SW 1271 (cell line): ENCODE measurements at regions not wholly inside any gene's neighbourhood (a gene's known extent, or its start where the extent isn't known, plus 50 kb on each side); places are given as distances from the start of the nearest gene placed in this dataset.
"Not testable (repeated sequence)": the region's sequence is repeated elsewhere in the genome, so short reads cannot be mapped to it uniquely, and the experiment has no call there.

Experiments
- DNase-seq, 2 experiments: peaks; one replicate each; lab custom pipeline; 2025; lab: John Stamatoyannopoulos, UW

GRCh38 chr6:28623242-28623641, 97.6 kb downstream of the GPX5 start:
- DNase-seq, result not testable (repeated sequence)

GRCh38 chr6:28626386-28626785, 100.7 kb downstream of the GPX5 start:
- DNase-seq, result not testable (repeated sequence)

- no peak for DNase-seq
Observed at GRCh38 chr6:28632326-28632851, 106.7 kb downstream of the GPX5 start.

- DNase-seq, result no peak
Observed at GRCh38 chr6:28633445-28634215, 107.9 kb downstream of the GPX5 start.

GRCh38 chr6:28634411-28634760, 108.7 kb downstream of the GPX5 start:
- DNase-seq, result no peak

GRCh38 chr6:28634761-28635546, 109.3 kb downstream of the GPX5 start:
- no peak for DNase-seq

GRCh38 chr6:28635547-28636158, 110.0 kb downstream of the GPX5 start:
- no peak for DNase-seq

- DNase-seq, result no peak
Observed at GRCh38 chr6:28638787-28639430, 113.2 kb downstream of the GPX5 start.

GRCh38 chr6:28639445-28640290, 114.0 kb downstream of the GPX5 start:
- not testable (repeated sequence) for DNase-seq

GRCh38 chr6:28643017-28643740, 117.5 kb downstream of the GPX5 start:
- DNase-seq, result peak; percentile 76 to 87

GRCh38 chr6:28646650-28647049, 121.0 kb downstream of the GPX5 start:
- DNase-seq, result no peak

- DNase-seq, result peak; percentile 63 to 94
Observed at GRCh38 chr6:28648035-28648877, 122.6 kb downstream of the GPX5 start.

GRCh38 chr6:28648878-28649375, 123.2 kb downstream of the GPX5 start:
- no peak for DNase-seq

GRCh38 chr6:28651161-28651560, 125.5 kb downstream of the GPX5 start:
- DNase-seq, result no peak

- no peak for DNase-seq
Observed at GRCh38 chr6:28653876-28654275, 128.2 kb downstream of the GPX5 start.

GRCh38 chr6:28655164-28655563, 129.5 kb downstream of the GPX5 start:
- no peak for DNase-seq

- no peak for DNase-seq
Observed at GRCh38 chr6:28656715-28657114, 131.0 kb downstream of the GPX5 start.

- no peak for DNase-seq
Observed at GRCh38 chr6:28657381-28657768, 131.7 kb downstream of the GPX5 start.

GRCh38 chr6:28657769-28658465, 132.2 kb downstream of the GPX5 start:
- DNase-seq, result peak in 1 of 2 experiments; percentile 70
